ENCODE measurements at regions not wholly inside any gene's neighbourhood (a gene's known extent, or its start where the extent isn't known, plus 50 kb on each side); places are given as distances from the start of the nearest gene placed in this dataset.

- Histone ChIP-seq H3K4me2 (ENCODE audit: low read length) (no peak overlapping the region), H3K9me3 (ENCODE audit: control insufficient read depth in 1 of 2, insufficient read depth in 1 of 2, low read depth in 1 of 2, low read length in 2 of 2) (no peaks in the 10 kb centered on the region), H3K4me3 (replicated peaks in 1 of 2; ENCODE audit: low read depth in 1 of 2, low read length in 2 of 2) (no peak overlapping the region), H3K36me3 (ENCODE audit: control insufficient read depth in 1 of 2, insufficient read depth in 2 of 2, low read length in 2 of 2) (no peaks in the 10 kb centered on the region), H4K20me1 (ENCODE audit: insufficient read depth) (no peaks in the 10 kb centered on the region), H3K79me2 (ENCODE audit: insufficient read depth, low read length) (no peaks in the 10 kb centered on the region), H3K9ac (ENCODE audit: low read length) (no peak overlapping the region), H3K9me2 (ENCODE audit: insufficient read depth) (no peaks in the 10 kb centered on the region), H3K27me3 (ENCODE audit: insufficient read depth, low read length) (no peaks in the 10 kb centered on the region), H3K27ac (ENCODE audit: low read depth, low read length) (no peak overlapping the region), H3K4me1 (ENCODE audit: control insufficient read depth in 1 of 2, insufficient read depth in 2 of 2, low read length in 2 of 2) (no peaks in the 10 kb centered on the region), H2AFZ (ENCODE audit: low read depth, low read length, poor library complexity, severe bottlenecking) (no peak overlapping the region)
- TF ChIP-seq SRF (IDR thresholded peaks at IDR 0.05; ENCODE audit: low read depth), result no peak
- ATAC-seq, result no peak
- ChIA-PET CTCF (no interaction called here), RAD21 (ENCODE audit: low non-redundant PET in 1 of 2, low total read pairs in 2 of 2, uncharacterized antibody in 2 of 2, unreplicated experiment in 2 of 2) (no interaction called here), POLR2A (no interaction called here)
- no TSS peak for BruUV-seq (replicated peaks)
- no peak for DNase-seq (ENCODE audit: low read depth, low spot score)
- intact Hi-C loops (cut with micrococcal nuclease), result no loop called here
These were observed 338.1 kb upstream of the BRINP1 start for GRCh38 chr9:119707228-119707845.

- BruUV-seq (replicated peaks), result no TSS peak
- no peak overlapping the region for H2AFZ ChIP-seq (ENCODE audit: low read depth, low read length, poor library complexity, severe bottlenecking)
- H3K9me3 ChIP-seq (ENCODE audit: control insufficient read depth in 1 of 2, insufficient read depth in 1 of 2, low read depth in 1 of 2, low read length in 2 of 2), result no peaks in the 10 kb centered on the region
- no peak overlapping the region for H3K9ac ChIP-seq (ENCODE audit: low read length)
- H4K20me1 ChIP-seq (ENCODE audit: insufficient read depth), result no peaks in the 10 kb centered on the region
- TF ChIP-seq SIN3A (IDR thresholded peaks at IDR 0.05; ENCODE audit: low read depth) (no peak), CBX3 (IDR thresholded peaks at IDR 0.05; ENCODE audit: low read depth) (no peak), RAD21 (IDR thresholded peaks at IDR 0.05; ENCODE audit: low read depth) (no peak), TCF7L2 (IDR thresholded peaks at IDR 0.05; ENCODE audit: borderline replicate concordance, extremely low read depth, insufficient read depth, insufficient read length) (no peak), ZBTB33 (IDR thresholded peaks at IDR 0.05; ENCODE audit: extremely low read depth, insufficient replicate concordance, low read length) (no peak), FOSL1 (IDR thresholded peaks at IDR 0.05; ENCODE audit: low read depth) (no peak), ZNF274 (IDR thresholded peaks at IDR 0.05; ENCODE audit: low read depth, low read length) (no peak), SRF (IDR thresholded peaks at IDR 0.05; ENCODE audit: low read depth) (no peak), EZH2 (IDR thresholded peaks at IDR 0.05) (no peak), EGR1 (IDR thresholded peaks at IDR 0.05; ENCODE audit: low read depth) (no peak), JUND (IDR thresholded peaks at IDR 0.05) (no peak), ZFX (IDR thresholded peaks at IDR 0.05) (no peak), REST (IDR thresholded peaks at IDR 0.05; ENCODE audit: low read depth) (no peak), POLR2A (IDR thresholded peaks at IDR 0.05; ENCODE audit: borderline replicate concordance, extremely low read depth, insufficient read depth, insufficient read length) (no peak), POLR2AphosphoS5 (IDR thresholded peaks at IDR 0.05; ENCODE audit: low read depth, low read length) (no peak)
- H3K4me2 ChIP-seq (ENCODE audit: low read length), result no peak overlapping the region
- H3K79me2 ChIP-seq (ENCODE audit: insufficient read depth, low read length), result no peaks in the 10 kb centered on the region
- H3K36me3 ChIP-seq (ENCODE audit: control insufficient read depth in 1 of 2, insufficient read depth in 2 of 2, low read length in 2 of 2), result no peaks in the 10 kb centered on the region
- DNase-seq (ENCODE audit: low read depth, low spot score) (no peak), ATAC-seq (no peak)
- CTCF ChIA-PET, result no interaction called here
- intact Hi-C loops (cut with micrococcal nuclease), result no loop called here
- no peaks in the 10 kb centered on the region for H3K27me3 ChIP-seq (ENCODE audit: insufficient read depth, low read length)
- POLR2A ChIA-PET, result no interaction called here
- no peaks in the 10 kb centered on the region for H3K4me1 ChIP-seq (ENCODE audit: control insufficient read depth in 1 of 2, insufficient read depth in 2 of 2, low read length in 2 of 2)
- no peak overlapping the region for H3K27ac ChIP-seq (ENCODE audit: low read depth, low read length)
- H3K9me2 ChIP-seq (ENCODE audit: insufficient read depth), result no peaks in the 10 kb centered on the region
- RAD21 ChIA-PET (ENCODE audit: low non-redundant PET in 1 of 2, low total read pairs in 2 of 2, uncharacterized antibody in 2 of 2, unreplicated experiment in 2 of 2), result no interaction called here
- H3K4me3 ChIP-seq (replicated peaks in 1 of 2; ENCODE audit: low read depth in 1 of 2, low read length in 2 of 2), result no peak overlapping the region
These were observed 332.4 kb upstream of the BRINP1 start for GRCh38 chr9:119701651-119702050.

Data from HCT116 (cell line).